Liver (tissue), 7 donors: ENCODE measurements at regions not wholly inside any gene's neighbourhood (a gene's known extent, or its start where the extent isn't known, plus 50 kb on each side); places are given as distances from the start of the nearest gene placed in this dataset.

Source experiments
- DNase-seq: peaks from one replicate; pipeline ENCODE4 v3.0.0-alpha.2; 2017; ENCODE audit warnings: low spot score
- H3K27ac ChIP-seq, 2 donors: one replicate each; pipeline ENCODE4 v1.7.0; 2013; ENCODE audit warnings: inconsistent platforms in 2 of 2, low read length in 2 of 2, control low read depth in 1 of 2, low read depth in 1 of 2, mild to moderate bottlenecking in 1 of 2
- H3K27me3 ChIP-seq, 4 donors: one replicate each; pipeline versions ENCODE4 v1.6.1 to v1.7.0; 2013; ENCODE audit warnings: low read length in 3 of 4, inconsistent platforms in 1 of 4, mild to moderate bottlenecking in 1 of 4, moderate library complexity in 1 of 4; ENCODE audit not compliant: control insufficient read depth in 4 of 4, insufficient read depth in 4 of 4
- H3K36me3 ChIP-seq, 4 donors: one replicate each; pipeline versions ENCODE4 v1.6.1 to v1.7.0; 2013; ENCODE audit warnings: low read length in 3 of 4, mild to moderate bottlenecking in 3 of 4, low read depth in 1 of 4, moderate library complexity in 1 of 4; ENCODE audit not compliant: control insufficient read depth in 4 of 4, insufficient read depth in 3 of 4
- H3K4me1 ChIP-seq, 4 donors: one replicate each; pipeline versions ENCODE4 v1.6.1 to v1.7.0; 2013; ENCODE audit warnings: low read length in 3 of 4, mild to moderate bottlenecking in 3 of 4, moderate library complexity in 1 of 4; ENCODE audit not compliant: control insufficient read depth in 4 of 4, insufficient read depth in 4 of 4
- H3K4me3 ChIP-seq, 3 donors: one replicate each; pipeline versions ENCODE4 v1.6.1 to v1.7.0; 2013; ENCODE audit warnings: low read length in 3 of 3, control low read depth in 1 of 3, low read depth in 1 of 3, mild to moderate bottlenecking in 1 of 3
- H3K9ac ChIP-seq, 2 donors: one replicate each; pipeline ENCODE4 v1.7.0; 2013; ENCODE audit warnings: low read length in 2 of 2, mild to moderate bottlenecking in 2 of 2, moderate library complexity in 2 of 2, control low read depth in 1 of 2, low read depth in 1 of 2
- H3K9me3 ChIP-seq, 4 donors: one replicate each; pipeline versions ENCODE4 v1.6.1 to v1.7.0; 2013; ENCODE audit warnings: low read length in 3 of 4; ENCODE audit not compliant: control insufficient read depth in 4 of 4
- ATF3 ChIP-seq: IDR thresholded peaks from 2 replicates; pipeline ENCODE4 v1.6.1; 2016; ENCODE audit warnings: antibody characterized with exemption
- EGR1 ChIP-seq, 2 donors: IDR thresholded peaks; 2 replicates each; pipeline ENCODE4 v1.6.1; 2016 to 2018; ENCODE audit warnings: antibody characterized with exemption in 2 of 2, low read depth in 2 of 2
- FOXA1 ChIP-seq: IDR thresholded peaks from 2 replicates; pipeline ENCODE4 v1.6.1; 2016; ENCODE audit warnings: antibody characterized with exemption
- GABPA ChIP-seq, 2 donors: IDR thresholded peaks in 1 of 2; conservative IDR thresholded peaks in 1 of 2; 2 replicates each; pipeline ENCODE4 v1.6.1; 2016; ENCODE audit warnings: antibody characterized with exemption in 2 of 2, mild to moderate bottlenecking in 1 of 2, moderate library complexity in 1 of 2
- HNF4A ChIP-seq, 2 donors: conservative IDR thresholded peaks; 2 replicates each; pipeline ENCODE4 v1.6.1; 2016; ENCODE audit warnings: antibody characterized with exemption in 2 of 2, mild to moderate bottlenecking in 2 of 2
- HNF4G ChIP-seq: IDR thresholded peaks from 2 replicates; pipeline ENCODE4 v1.6.1; 2016; ENCODE audit warnings: antibody characterized with exemption
- JUND ChIP-seq, 2 donors: IDR thresholded peaks; 2 replicates each; pipeline ENCODE4 v1.6.1; 2016; ENCODE audit warnings: antibody characterized with exemption in 2 of 2
- NR2F2 ChIP-seq: IDR thresholded peaks from 2 replicates; pipeline ENCODE4 v1.6.1; 2016; ENCODE audit warnings: antibody characterized with exemption
- RAD21 ChIP-seq, 2 donors: IDR thresholded peaks; 2 replicates each; pipeline ENCODE4 v1.6.1; 2016; ENCODE audit warnings: antibody characterized with exemption in 2 of 2, mild to moderate bottlenecking in 2 of 2
- REST ChIP-seq: IDR thresholded peaks from 2 replicates; pipeline ENCODE4 v1.6.1; 2016; ENCODE audit warnings: antibody characterized with exemption, mild to moderate bottlenecking
- RXRA ChIP-seq, 2 donors: IDR thresholded peaks; 2 replicates each; pipeline ENCODE4 v1.6.1; 2017 to 2018; ENCODE audit warnings: antibody characterized with exemption in 2 of 2, mild to moderate bottlenecking in 1 of 2
- TAF1 ChIP-seq: conservative IDR thresholded peaks from 2 replicates; pipeline ENCODE4 v1.6.1; 2016; ENCODE audit warnings: antibody characterized with exemption, mild to moderate bottlenecking
- YY1 ChIP-seq: IDR thresholded peaks from 2 replicates; pipeline ENCODE4 v1.6.1; 2016; ENCODE audit warnings: antibody characterized with exemption, mild to moderate bottlenecking
- ZBTB33 ChIP-seq: IDR thresholded peaks from 2 replicates; pipeline ENCODE4 v1.6.1; 2016; ENCODE audit warnings: antibody characterized with exemption
- WGBS: extraction: QIAGEN DNeasy Blood & Tissue Kit; methylation state at CpG from one replicate; pipeline ENCODE4 v1.1.7; 2013; 5-methylcytosine and 5-hydroxymethylcytosine counted together
- donor health status: healthy.
- donor health status: healthy.
- donor health status: healthy.
- donor health status: healthy.

GRCh38 chr17:43334738-43335402 lies 63.9 kb upstream of the ARL4D start:
- H3K36me3 ChIP-seq: no peaks in the 10 kb centered on the region
- TF ChIP-seq NR2F2: no peak
- no peak for TF ChIP-seq ZBTB33
- no peak for TF ChIP-seq RAD21 (IDR thresholded peaks at IDR 0.05)
- TF ChIP-seq HNF4G: no peak
- no peak for TF ChIP-seq RXRA (IDR thresholded peaks at IDR 0.05)
- no peak for TF ChIP-seq FOXA1
- TF ChIP-seq TAF1: no peak
- no peak for TF ChIP-seq JUND (IDR thresholded peaks at IDR 0.05)
- no peak for TF ChIP-seq EGR1 (IDR thresholded peaks at IDR 0.05; ENCODE audit: low read depth in 2 of 2)
- no peak for TF ChIP-seq YY1
- no peak for TF ChIP-seq REST
- TF ChIP-seq ATF3: no peak
- TF ChIP-seq GABPA (IDR thresholded peaks at IDR 0.05 in 1 of 2, conservative IDR thresholded peaks at IDR 0.05 in 1 of 2): no peak
- H3K27ac ChIP-seq: no peak overlapping the region

GRCh38 chr17:43333433-43333943 lies 65.3 kb upstream of the ARL4D start:
- H3K27ac ChIP-seq: no peak overlapping the region
- H3K9ac ChIP-seq: no peak overlapping the region
- H3K27me3 ChIP-seq: no peaks in the 10 kb centered on the region
- H3K4me3 ChIP-seq: no peak overlapping the region
- no peaks in the 10 kb centered on the region for H3K9me3 ChIP-seq
- DNase-seq: no peak
- H3K36me3 ChIP-seq: no peaks in the 10 kb centered on the region
- TF ChIP-seq HNF4A (conservative IDR thresholded peaks at IDR 0.05): no peak
- TF ChIP-seq RXRA (IDR thresholded peaks at IDR 0.05): no peak
- no peak for TF ChIP-seq GABPA (IDR thresholded peaks at IDR 0.05 in 1 of 2, conservative IDR thresholded peaks at IDR 0.05 in 1 of 2)
- no peak for TF ChIP-seq EGR1 (IDR thresholded peaks at IDR 0.05; ENCODE audit: low read depth in 2 of 2)
- peaks cover 0 to 8% (median 5%) of the 10 kb centered on the region in 4 donors for H3K4me1 ChIP-seq
- WGBS: 83% methylated on average over 12 of the region's 12 CpGs

More at GRCh38 chr17:43334738-43335402, 63.9 kb upstream of the ARL4D start:
- 73% methylated on average over 7 of the region's 7 CpGs for WGBS
- Histone ChIP-seq H3K9me3 (no peaks in the 10 kb centered on the region), H3K27me3 (no peaks in the 10 kb centered on the region), H3K4me1 (peaks cover 0 to 8% (median 5%) of the 10 kb centered on the region in 4 donors), H3K9ac (no peak overlapping the region), H3K4me3 (no peak overlapping the region)
- no peak for DNase-seq
